Thyroid gland (tissue), 4 donors: ENCODE measurements at regions not wholly inside any gene's neighbourhood (a gene's known extent, or its start where the extent isn't known, plus 50 kb on each side); places are given as distances from the start of the nearest gene placed in this dataset.

Source experiments
- CTCF ChIP-seq, 6 experiments: fragments of 200-600 bp in 3 of 6; fragments of 450-650 bp in 3 of 6; sonication (generic) in 3 of 6; IDR thresholded peaks; one replicate each; pipeline ENCODE4 v1.5.1; 2016 to 2019; ENCODE audit warnings: antibody characterized with exemption in 6 of 6, mild to moderate bottlenecking in 2 of 6, inconsistent platforms in 1 of 6, moderate library complexity in 1 of 6
- POLR2A ChIP-seq, 2 donors: fragments of 450-650 bp; IDR thresholded peaks; one replicate each; pipeline ENCODE4 v1.6.1; 2017; ENCODE audit warnings: antibody characterized with exemption in 2 of 2, mild to moderate bottlenecking in 2 of 2, moderate library complexity in 1 of 2

- TF ChIP-seq POLR2A (IDR thresholded peaks at IDR 0.05) (no peak), CTCF (IDR thresholded peaks at IDR 0.05) (no peak)
Observed at GRCh38 chr4:92241094-92241493, 62.7 kb upstream of the GRID2 start.
